Spleen (tissue), 7 donors: ENCODE measurements at regions not wholly inside any gene's neighbourhood (a gene's known extent, or its start where the extent isn't known, plus 50 kb on each side); places are given as distances from the start of the nearest gene placed in this dataset.

Source experiments
- POLR2A ChIP-seq, 3 donors: fragments of 450-650 bp; IDR thresholded peaks; one replicate each; pipeline ENCODE4 v1.5.1; 2017; ENCODE audit warnings: antibody characterized with exemption in 3 of 3, mild to moderate bottlenecking in 1 of 3
- POLR2AphosphoS5 ChIP-seq, 3 donors: sonication (generic); formaldehyde crosslinking; IDR thresholded peaks; one replicate each; pipeline ENCODE4 v1.5.1; 2017; ENCODE audit warnings: antibody characterized with exemption in 3 of 3
- TF ChIP-seq, protein P1 (sequence below), 11 experiments: fragments of 200-600 bp in 7 of 11; fragments of 450-650 bp in 4 of 11; sonication (generic) in 4 of 11; IDR thresholded peaks in 8 of 11; conservative IDR thresholded peaks in 3 of 11; 1 replicate in 7 of 11; 2 replicates in 4 of 11; pipeline versions ENCODE4 v1.4.0 to v1.8.0; 2016 to 2021; ENCODE audit warnings: antibody characterized with exemption in 11 of 11, inconsistent platforms in 4 of 11, mild to moderate bottlenecking in 1 of 11
- donor health status: DM: no; HTN: no; CAD: no; lungs with moderate emphysema.
- donor health status: DM: no; HTN: no; CAD: no.
- donor health status: DM: no; HTN: no; CAD: no.

DNA sequence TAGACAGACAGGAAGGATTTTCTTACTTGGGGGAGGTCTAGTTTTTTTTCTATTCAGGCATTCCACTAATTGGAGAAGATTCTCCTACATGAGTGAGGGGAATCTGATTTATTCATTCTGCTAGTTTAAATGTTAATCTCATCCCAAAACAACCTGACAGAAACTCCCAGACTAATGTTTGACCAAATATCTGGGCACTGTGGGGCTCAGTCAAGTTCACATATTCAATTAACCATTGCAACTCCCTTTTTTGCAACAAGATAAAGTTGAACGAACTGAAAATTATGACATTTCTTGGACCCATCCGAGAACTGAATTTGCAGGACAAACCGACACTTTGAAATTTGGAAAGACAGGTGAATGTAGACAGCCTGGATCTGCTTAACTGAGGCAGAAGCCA lies 194.4 kb upstream of the PTER start:
- TF ChIP-seq, protein P1, sequence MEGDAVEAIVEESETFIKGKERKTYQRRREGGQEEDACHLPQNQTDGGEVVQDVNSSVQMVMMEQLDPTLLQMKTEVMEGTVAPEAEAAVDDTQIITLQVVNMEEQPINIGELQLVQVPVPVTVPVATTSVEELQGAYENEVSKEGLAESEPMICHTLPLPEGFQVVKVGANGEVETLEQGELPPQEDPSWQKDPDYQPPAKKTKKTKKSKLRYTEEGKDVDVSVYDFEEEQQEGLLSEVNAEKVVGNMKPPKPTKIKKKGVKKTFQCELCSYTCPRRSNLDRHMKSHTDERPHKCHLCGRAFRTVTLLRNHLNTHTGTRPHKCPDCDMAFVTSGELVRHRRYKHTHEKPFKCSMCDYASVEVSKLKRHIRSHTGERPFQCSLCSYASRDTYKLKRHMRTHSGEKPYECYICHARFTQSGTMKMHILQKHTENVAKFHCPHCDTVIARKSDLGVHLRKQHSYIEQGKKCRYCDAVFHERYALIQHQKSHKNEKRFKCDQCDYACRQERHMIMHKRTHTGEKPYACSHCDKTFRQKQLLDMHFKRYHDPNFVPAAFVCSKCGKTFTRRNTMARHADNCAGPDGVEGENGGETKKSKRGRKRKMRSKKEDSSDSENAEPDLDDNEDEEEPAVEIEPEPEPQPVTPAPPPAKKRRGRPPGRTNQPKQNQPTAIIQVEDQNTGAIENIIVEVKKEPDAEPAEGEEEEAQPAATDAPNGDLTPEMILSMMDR (IDR thresholded peaks at IDR 0.05 in 8 of 11, conservative IDR thresholded peaks at IDR 0.05 in 3 of 11), result no peak
- TF ChIP-seq POLR2A (IDR thresholded peaks at IDR 0.05), result no peak
- TF ChIP-seq POLR2AphosphoS5 (IDR thresholded peaks at IDR 0.05), result no peak
